Lower lobe of right lung (tissue), 2 donors: ENCODE measurements at regions not wholly inside any gene's neighbourhood (a gene's known extent, or its start where the extent isn't known, plus 50 kb on each side); places are given as distances from the start of the nearest gene placed in this dataset.

Experiments used
- ATAC-seq, 2 donors: fragments of 200-7000 bp; cut with Tn5 transposase; one replicate each; pipeline ENCODE4 v1.9.1; 2020 to 2022; ENCODE audit warnings: mild to moderate bottlenecking in 2 of 2, moderate library complexity in 2 of 2
- DNase-seq: peaks from one replicate; pipeline ENCODE4 v3.0.0-alpha.2; 2020
- H3K27ac ChIP-seq: fragments of 200-600 bp; one replicate; pipeline ENCODE4 v1.8.0; 2022
- H3K27me3 ChIP-seq: fragments of 200-600 bp; one replicate; pipeline ENCODE4 v1.8.0; 2022; ENCODE audit warnings: low read depth
- H3K36me3 ChIP-seq: fragments of 200-600 bp; one replicate; pipeline ENCODE4 v1.8.0; 2022; ENCODE audit warnings: mild to moderate bottlenecking
- H3K4me1 ChIP-seq: fragments of 200-600 bp; one replicate; pipeline ENCODE4 v1.8.0; 2022
- H3K4me3 ChIP-seq: fragments of 200-600 bp; one replicate; pipeline ENCODE4 v1.8.0; 2022; ENCODE audit warnings: mild to moderate bottlenecking
- H3K9me3 ChIP-seq: fragments of 200-600 bp; one replicate; pipeline ENCODE4 v1.8.0; 2022
- intact Hi-C: fragments of 100-400 bp; cut with DNase I; formaldehyde crosslinking; loops from one replicate; pipeline ENCODE4 v1.11.0; 2022
- TF ChIP-seq, protein P1 (sequence below): fragments of 200-600 bp; IDR thresholded peaks from one replicate; pipeline ENCODE4 v1.8.0; 2022; ENCODE audit warnings: antibody characterized with exemption, mild to moderate bottlenecking
- donor health status: DM: no; HTN: yes; CAD: no; lungs with severe emphysema.

GRCh38 chr7:89514970-89515369 lies 639.3 kb upstream of the STEAP1 start:
- DNase-seq, result no peak
- TF ChIP-seq, protein P1, sequence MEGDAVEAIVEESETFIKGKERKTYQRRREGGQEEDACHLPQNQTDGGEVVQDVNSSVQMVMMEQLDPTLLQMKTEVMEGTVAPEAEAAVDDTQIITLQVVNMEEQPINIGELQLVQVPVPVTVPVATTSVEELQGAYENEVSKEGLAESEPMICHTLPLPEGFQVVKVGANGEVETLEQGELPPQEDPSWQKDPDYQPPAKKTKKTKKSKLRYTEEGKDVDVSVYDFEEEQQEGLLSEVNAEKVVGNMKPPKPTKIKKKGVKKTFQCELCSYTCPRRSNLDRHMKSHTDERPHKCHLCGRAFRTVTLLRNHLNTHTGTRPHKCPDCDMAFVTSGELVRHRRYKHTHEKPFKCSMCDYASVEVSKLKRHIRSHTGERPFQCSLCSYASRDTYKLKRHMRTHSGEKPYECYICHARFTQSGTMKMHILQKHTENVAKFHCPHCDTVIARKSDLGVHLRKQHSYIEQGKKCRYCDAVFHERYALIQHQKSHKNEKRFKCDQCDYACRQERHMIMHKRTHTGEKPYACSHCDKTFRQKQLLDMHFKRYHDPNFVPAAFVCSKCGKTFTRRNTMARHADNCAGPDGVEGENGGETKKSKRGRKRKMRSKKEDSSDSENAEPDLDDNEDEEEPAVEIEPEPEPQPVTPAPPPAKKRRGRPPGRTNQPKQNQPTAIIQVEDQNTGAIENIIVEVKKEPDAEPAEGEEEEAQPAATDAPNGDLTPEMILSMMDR, result no peak

DNA sequence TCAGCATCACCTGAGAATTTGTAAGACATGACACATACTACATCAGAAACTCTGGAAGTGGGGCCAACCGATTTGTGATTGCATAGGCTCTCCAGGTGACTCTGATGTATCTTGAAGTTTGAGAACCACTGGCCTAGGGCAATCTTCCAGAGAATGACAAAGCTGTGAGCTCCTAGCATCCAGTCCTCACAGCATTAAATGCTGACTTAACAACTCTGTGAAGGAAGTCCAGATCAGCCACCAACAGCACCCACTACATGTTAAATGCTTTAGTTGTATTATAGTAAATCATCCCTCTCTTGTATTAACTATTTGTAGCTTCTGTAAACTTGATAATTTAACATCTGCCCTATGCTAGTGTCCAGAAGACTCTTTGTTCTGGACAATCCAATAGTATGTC lies 636.5 kb upstream of the STEAP1 start:
- Histone ChIP-seq H3K4me3 (no peak overlapping the region), H3K4me1 (no peaks in the 10 kb centered on the region), H3K27me3 (no peaks in the 10 kb centered on the region), H3K9me3 (no peaks in the 10 kb centered on the region), H3K27ac (no peak overlapping the region), H3K36me3 (no peaks in the 10 kb centered on the region)
- intact Hi-C loops, result no loop called here
- ATAC-seq (no peak), DNase-seq (no peak)
- TF ChIP-seq, protein P1, result no peak

More at GRCh38 chr7:89514970-89515369, 639.3 kb upstream of the STEAP1 start:
- Histone ChIP-seq H3K36me3 (no peaks in the 10 kb centered on the region), H3K9me3 (no peaks in the 10 kb centered on the region), H3K4me1 (no peaks in the 10 kb centered on the region), H3K27ac (no peak overlapping the region), H3K27me3 (no peaks in the 10 kb centered on the region), H3K4me3 (no peak overlapping the region)
- intact Hi-C loops, result no loop called here
- ATAC-seq, result no peak

DNA sequence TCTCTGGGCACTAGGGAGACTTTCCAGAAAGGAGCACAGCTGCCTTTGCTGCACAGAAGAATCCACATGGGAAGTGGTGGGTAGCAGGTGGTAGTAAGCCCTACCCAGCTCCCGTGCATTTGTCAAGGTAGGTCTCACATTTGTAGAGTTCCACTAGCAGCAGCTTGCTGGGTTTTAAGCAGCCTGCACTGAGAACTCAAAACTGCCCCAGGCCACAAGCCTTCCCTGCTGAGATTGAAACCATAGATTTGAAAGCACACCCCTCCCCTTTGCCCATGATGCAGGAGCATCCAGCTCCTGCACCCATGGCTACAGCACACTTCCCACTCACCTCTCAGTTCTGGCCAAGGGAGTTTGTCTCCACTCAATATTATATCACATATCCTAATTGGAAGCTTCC lies 604.5 kb upstream of the STEAP1 start:
- TF ChIP-seq, protein P1, result no peak
- intact Hi-C loops, result no loop called here
- no peak for ATAC-seq

DNA sequence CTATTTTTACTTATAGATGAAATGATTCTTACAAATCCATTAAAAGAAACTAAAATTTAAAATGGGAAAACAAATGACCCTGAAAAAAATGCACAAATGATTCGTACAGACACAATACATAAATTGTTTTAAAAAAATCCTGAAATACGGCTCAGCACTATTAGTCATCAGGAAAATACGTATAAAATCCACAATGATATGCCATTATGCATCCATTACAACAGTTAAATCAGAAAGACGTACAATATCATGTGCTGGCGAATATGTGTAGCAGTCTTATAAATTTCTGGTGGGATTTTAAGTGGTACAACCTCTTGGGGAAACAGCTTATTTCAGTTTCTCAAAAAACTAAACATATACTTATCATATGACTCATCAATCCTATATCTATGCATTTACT lies 600.1 kb upstream of the STEAP1 start:
- Histone ChIP-seq H3K4me1 (no peaks in the 10 kb centered on the region), H3K27me3 (no peaks in the 10 kb centered on the region), H3K27ac (no peak overlapping the region), H3K4me3 (no peak overlapping the region), H3K9me3 (no peaks in the 10 kb centered on the region), H3K36me3 (no peaks in the 10 kb centered on the region)
- DNase-seq (no peak), ATAC-seq (no peak)
- intact Hi-C loops, result no loop called here
- TF ChIP-seq, protein P1, result no peak

More for the DNA sequence above, 604.5 kb upstream of the STEAP1 start:
- Histone ChIP-seq H3K36me3 (no peaks in the 10 kb centered on the region), H3K4me3 (no peak overlapping the region), H3K27me3 (no peaks in the 10 kb centered on the region), H3K27ac (no peak overlapping the region), H3K4me1 (no peaks in the 10 kb centered on the region), H3K9me3 (no peaks in the 10 kb centered on the region)
- DNase-seq, result no peak

- no peaks in the 10 kb centered on the region for H3K36me3 ChIP-seq
- TF ChIP-seq, protein P1, result no peak
- no peaks in the 10 kb centered on the region for H3K9me3 ChIP-seq
- no peaks in the 10 kb centered on the region for H3K4me1 ChIP-seq
- H3K27me3 ChIP-seq, result no peaks in the 10 kb centered on the region
- intact Hi-C loops, result no loop called here
- ATAC-seq (no peak), DNase-seq (no peak)
- H3K27ac ChIP-seq, result no peak overlapping the region
- no peak overlapping the region for H3K4me3 ChIP-seq
Observed at GRCh38 chr7:89559596-89559995, 594.7 kb upstream of the STEAP1 start.

- Histone ChIP-seq H3K27ac (no peak overlapping the region), H3K27me3 (no peaks in the 10 kb centered on the region), H3K9me3 (peaks cover 5% of the 10 kb centered on the region), H3K4me1 (no peaks in the 10 kb centered on the region), H3K36me3 (no peaks in the 10 kb centered on the region), H3K4me3 (no peak overlapping the region)
- ATAC-seq (no peak), DNase-seq (no peak)
- TF ChIP-seq, protein P1, result no peak
- intact Hi-C loops, result no loop called here
Observed at GRCh38 chr7:89563597-89563996, 590.7 kb upstream of the STEAP1 start.
